ENCODE measurements at regions not wholly inside any gene's neighbourhood (a gene's known extent, or its start where the extent isn't known, plus 50 kb on each side); places are given as distances from the start of the nearest gene placed in this dataset.

- Histone ChIP-seq H3K4me1 (ENCODE audit: low read length) (no peaks in the 10 kb centered on the region), H4K20me1 (ENCODE audit: insufficient read depth, low read length) (no peaks in the 10 kb centered on the region), H3K9me2 (replicated peaks; ENCODE audit: insufficient read depth, low read length) (no peaks in the 10 kb centered on the region), H3K9ac (ENCODE audit: low read length) (no peak overlapping the region), H3K27me3 (replicated peaks; ENCODE audit: insufficient read depth, low read length) (no peaks in the 10 kb centered on the region), H3K36me3 (replicated peaks; ENCODE audit: insufficient read depth, low read length) (no peaks in the 10 kb centered on the region), H2AFZ (ENCODE audit: low read length) (no peak overlapping the region), H3K4me3 (ENCODE audit: low read length) (no peak overlapping the region), H3F3A (ENCODE audit: insufficient read depth, low read length) (no peaks in the 10 kb centered on the region), H3K79me2 (ENCODE audit: low read length) (no peaks in the 10 kb centered on the region), H3K27ac (ENCODE audit: low read length) (no peak overlapping the region), H3K9me3 (replicated peaks; ENCODE audit: insufficient read depth, low read length) (no peaks in the 10 kb centered on the region), H3K4me2 (ENCODE audit: low read depth, low read length) (no peak overlapping the region)
- no peak for DNase-seq
- TF ChIP-seq EZH2phosphoT487 (IDR thresholded peaks at IDR 0.05; ENCODE audit: low read length) (no peak), EZH2 (optimal IDR thresholded peaks at IDR 0.05; ENCODE audit: low read depth, low read length) (no peak), CTCF (IDR thresholded peaks at IDR 0.05; ENCODE audit: low read length) (peak; percentile 14; the same call in 1 of the 2 replicates)
Observed at GRCh38 chr5:41637869-41638268, 127.5 kb upstream of the PLCXD3 start.

- Histone ChIP-seq H3K27ac (ENCODE audit: low read length) (no peak overlapping the region), H3K4me2 (ENCODE audit: low read depth, low read length) (no peak overlapping the region), H3K9ac (ENCODE audit: low read length) (no peak overlapping the region), H3F3A (ENCODE audit: insufficient read depth, low read length) (no peaks in the 10 kb centered on the region), H2AFZ (ENCODE audit: low read length) (no peak overlapping the region), H4K20me1 (ENCODE audit: insufficient read depth, low read length) (no peaks in the 10 kb centered on the region), H3K9me2 (replicated peaks; ENCODE audit: insufficient read depth, low read length) (no peaks in the 10 kb centered on the region), H3K9me3 (replicated peaks; ENCODE audit: insufficient read depth, low read length) (no peaks in the 10 kb centered on the region), H3K79me2 (ENCODE audit: low read length) (no peaks in the 10 kb centered on the region), H3K4me3 (ENCODE audit: low read length) (no peak overlapping the region), H3K4me1 (ENCODE audit: low read length) (no peaks in the 10 kb centered on the region), H3K27me3 (replicated peaks; ENCODE audit: insufficient read depth, low read length) (no peaks in the 10 kb centered on the region), H3K36me3 (replicated peaks; ENCODE audit: insufficient read depth, low read length) (no peaks in the 10 kb centered on the region)
- no peak for TF ChIP-seq EZH2 (optimal IDR thresholded peaks at IDR 0.05; ENCODE audit: low read depth, low read length)
- TF ChIP-seq CTCF (IDR thresholded peaks at IDR 0.05; ENCODE audit: low read length): no peak
- TF ChIP-seq EZH2phosphoT487 (IDR thresholded peaks at IDR 0.05; ENCODE audit: low read length): no peak
- DNase-seq: no peak
Observed at GRCh38 chr5:41637424-41637823, 127.0 kb upstream of the PLCXD3 start.

- Histone ChIP-seq H3K36me3 (replicated peaks; ENCODE audit: insufficient read depth, low read length) (no peaks in the 10 kb centered on the region), H2AFZ (ENCODE audit: low read length) (no peak overlapping the region), H3K27me3 (replicated peaks; ENCODE audit: insufficient read depth, low read length) (no peaks in the 10 kb centered on the region), H4K20me1 (ENCODE audit: insufficient read depth, low read length) (no peaks in the 10 kb centered on the region), H3K4me1 (ENCODE audit: low read length) (no peaks in the 10 kb centered on the region), H3K27ac (ENCODE audit: low read length) (no peak overlapping the region), H3K4me2 (ENCODE audit: low read depth, low read length) (no peak overlapping the region), H3K9me2 (replicated peaks; ENCODE audit: insufficient read depth, low read length) (no peaks in the 10 kb centered on the region), H3K9ac (ENCODE audit: low read length) (no peak overlapping the region), H3K4me3 (ENCODE audit: low read length) (no peak overlapping the region), H3K79me2 (ENCODE audit: low read length) (no peaks in the 10 kb centered on the region), H3F3A (ENCODE audit: insufficient read depth, low read length) (no peaks in the 10 kb centered on the region), H3K9me3 (replicated peaks; ENCODE audit: insufficient read depth, low read length) (no peaks in the 10 kb centered on the region)
- DNase-seq: peak; percentile 8
- TF ChIP-seq EZH2 (optimal IDR thresholded peaks at IDR 0.05; ENCODE audit: low read depth, low read length): no peak
- peak; percentile 23 for TF ChIP-seq CTCF (IDR thresholded peaks at IDR 0.05; ENCODE audit: low read length)
Observed at GRCh38 chr5:41636605-41637004, 126.2 kb upstream of the PLCXD3 start.
